Mucosa of gallbladder (tissue), 1 donor: ENCODE measurements at regions not wholly inside any gene's neighbourhood (a gene's known extent, or its start where the extent isn't known, plus 50 kb on each side); places are given as distances from the start of the nearest gene placed in this dataset.
"Not testable (repeated sequence)": the region's sequence is repeated elsewhere in the genome, so short reads cannot be mapped to it uniquely, and the experiment has no call there.

Source experiments
- DNase-seq: peaks from one replicate; pipeline ENCODE4 v3.0.0-alpha.2; 2020; ENCODE audit warnings: low spot score
- donor health status: DM: no; HTN: no; CAD: no.

DNA sequence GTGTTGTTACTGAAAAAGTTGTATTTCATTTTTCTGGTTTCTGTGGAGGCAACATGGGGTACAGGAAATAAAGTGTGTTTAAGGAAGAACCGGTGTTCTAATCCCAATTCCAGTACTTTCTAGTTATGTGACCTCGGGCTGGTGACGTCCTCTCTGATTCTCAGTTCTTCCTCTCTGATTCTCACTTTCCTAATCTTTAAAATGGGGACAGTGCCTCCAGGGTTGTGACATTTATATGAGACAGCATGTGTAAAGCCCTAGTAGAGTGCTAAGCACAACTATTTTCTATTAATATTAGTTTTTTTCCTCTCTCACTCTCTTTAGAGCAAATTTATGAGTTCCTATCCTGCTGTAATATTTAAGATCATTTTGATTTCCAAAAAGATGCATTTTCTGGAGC, 50.9 kb upstream of the PTPDC1 start:
- no peak for DNase-seq

GRCh38 chr9:94031946-94032345, 52.3 kb upstream of the PTPDC1 start:
- no peak for DNase-seq

DNA sequence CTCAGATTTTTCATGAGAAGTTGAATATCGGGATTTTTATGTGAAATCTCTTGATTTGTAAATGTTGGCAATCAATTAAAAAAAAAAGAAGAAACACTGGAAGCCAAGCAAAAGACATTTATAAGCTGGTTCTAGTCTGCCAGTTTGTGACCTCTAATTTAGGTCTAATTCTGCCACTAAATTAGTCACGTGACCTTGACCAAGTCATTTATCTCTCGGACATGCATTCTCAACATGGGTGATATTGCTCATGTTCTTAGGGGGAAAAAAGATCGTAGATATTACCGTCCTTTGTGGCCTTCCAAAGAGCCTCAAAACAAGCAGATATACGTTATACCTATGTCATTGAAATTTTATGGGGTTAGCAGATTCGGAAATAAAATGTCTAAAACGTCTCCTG, 52.9 kb upstream of the PTPDC1 start:
- DNase-seq = no peak

GRCh38 chr9:94030318-94031179, 53.7 kb upstream of the PTPDC1 start:
- DNase-seq = peak; percentile 87

- no peak for DNase-seq
These were observed 54.3 kb upstream of the PTPDC1 start for GRCh38 chr9:94029932-94030317.

GRCh38 chr9:94026816-94027215, 57.4 kb upstream of the PTPDC1 start:
- no peak for DNase-seq

DNA sequence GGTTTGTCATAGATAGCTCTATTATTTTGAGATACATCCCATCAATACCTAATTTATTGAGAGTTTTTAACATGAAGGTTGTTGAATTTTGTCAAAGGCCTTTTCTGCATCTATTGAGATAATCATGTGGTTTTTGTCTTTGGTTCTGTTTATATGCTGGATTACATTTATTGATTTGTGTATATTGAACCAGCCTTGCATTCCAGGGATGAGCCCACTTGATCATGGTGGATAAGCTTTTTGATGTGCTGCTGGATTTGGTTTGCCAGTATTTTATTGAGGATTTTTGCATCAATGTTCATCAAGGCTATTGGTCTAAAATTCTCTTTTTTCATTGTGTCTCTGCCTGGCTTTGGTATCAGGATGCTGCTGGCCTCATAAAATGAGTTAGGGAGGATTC, 61.8 kb upstream of the PTPDC1 start:
- not testable (repeated sequence) for DNase-seq

DNA sequence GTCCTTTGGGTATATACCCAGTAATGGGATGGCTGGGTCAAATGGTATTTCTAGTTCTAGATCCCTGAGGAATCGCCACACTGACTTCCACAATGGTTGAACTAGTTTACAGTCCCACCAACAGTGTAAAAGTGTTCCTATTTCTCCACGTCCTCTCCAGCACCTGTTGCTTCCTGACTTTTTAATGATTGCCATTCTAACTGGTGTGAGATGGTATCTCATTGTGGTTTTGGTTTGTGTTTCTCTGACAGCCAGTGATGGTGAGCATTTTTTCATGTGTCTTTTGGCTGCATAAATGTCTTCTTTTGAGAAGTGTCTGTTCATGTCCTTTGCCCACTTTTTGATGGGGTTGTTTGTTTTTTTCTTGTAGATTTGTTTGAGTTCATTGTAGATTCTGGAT, 63.4 kb upstream of the PTPDC1 start:
- DNase-seq = not testable (repeated sequence)

- no peak for DNase-seq
These were observed 63.5 kb upstream of the BARX1 start for GRCh38 chr9:94018628-94019027.

- DNase-seq = no peak
These were observed 62.9 kb upstream of the BARX1 start for GRCh38 chr9:94017939-94018531.

DNA sequence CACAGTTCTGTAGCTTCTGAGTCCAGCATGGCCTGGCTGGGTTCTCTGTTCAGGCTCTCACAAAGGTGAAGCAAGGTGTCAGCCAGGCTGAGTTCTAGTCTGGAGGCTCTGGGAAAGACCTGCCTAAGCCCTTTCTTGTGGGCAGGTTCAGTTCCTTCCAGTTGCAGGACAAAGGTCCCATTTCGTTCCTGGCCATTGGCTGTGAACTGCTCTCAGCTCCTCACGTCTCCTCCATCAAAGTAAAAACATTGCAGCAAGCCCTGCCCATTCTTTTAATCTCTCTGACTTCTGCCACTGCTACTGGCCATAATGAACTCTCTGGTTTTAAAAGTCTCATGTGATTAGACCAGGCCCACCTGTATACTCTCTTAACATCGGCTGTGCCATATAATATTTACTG, 61.6 kb upstream of the BARX1 start:
- DNase-seq = no peak

- DNase-seq = no peak
These were observed 59.8 kb upstream of the BARX1 start for GRCh38 chr9:94014920-94015319.

DNA sequence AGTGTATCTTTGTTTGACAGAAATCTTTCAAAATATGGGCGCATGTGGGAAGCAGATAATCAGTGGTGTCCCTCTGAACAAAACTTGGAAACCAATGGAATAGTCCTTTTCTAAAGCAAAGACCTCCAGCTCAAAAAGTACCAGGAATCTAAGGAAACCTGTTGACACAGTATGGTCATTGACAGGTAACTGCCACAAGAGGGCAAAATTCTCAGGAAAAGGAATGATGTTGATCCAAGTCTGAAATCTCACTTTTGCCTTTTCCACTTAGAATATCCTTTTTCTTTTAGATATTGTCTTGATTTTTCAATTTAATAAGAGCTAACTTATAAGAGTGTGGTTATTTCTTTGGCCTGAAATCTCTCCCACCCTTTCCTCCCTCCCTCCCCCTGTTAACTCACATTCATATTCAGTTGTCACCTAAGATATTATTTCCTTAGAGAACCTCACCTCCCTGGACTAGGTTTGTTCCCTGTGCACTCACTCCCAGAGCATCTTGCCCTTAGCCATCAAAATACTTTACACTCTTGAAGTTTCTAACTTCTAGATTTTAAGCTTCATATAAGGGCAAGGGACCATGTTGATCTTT, 59.0 kb upstream of the BARX1 start:
- no peak for DNase-seq

GRCh38 chr9:94010980-94011533, 55.9 kb upstream of the BARX1 start:
- no peak for DNase-seq

GRCh38 chr9:94005272-94005901, 50.2 kb upstream of the BARX1 start:
- no peak for DNase-seq
